Nucleus accumbens (tissue), 56 donors: ENCODE measurements at regions not wholly inside any gene's neighbourhood (a gene's known extent, or its start where the extent isn't known, plus 50 kb on each side); places are given as distances from the start of the nearest gene placed in this dataset.
"Not testable (repeated sequence)": the region's sequence is repeated elsewhere in the genome, so short reads cannot be mapped to it uniquely, and the experiment has no call there.

ENCODE experiments used
- DNase-seq, 56 donors: peaks; one replicate each; lab custom pipeline; 2025; lab: John Stamatoyannopoulos, UW

- no peak for DNase-seq
Measured at GRCh38 chrX:462853-463252, 76.1 kb upstream of the PPP2R3B start.

- no peak for DNase-seq
Measured at GRCh38 chrX:465418-466215, 78.9 kb upstream of the PPP2R3B start.

GRCh38 chrX:466836-467235, 80.1 kb upstream of the PPP2R3B start:
- DNase-seq: not testable (repeated sequence)

GRCh38 chrX:467686-468085, 81.0 kb upstream of the PPP2R3B start:
- DNase-seq: not testable (repeated sequence)

GRCh38 chrX:468979-469378, 82.3 kb upstream of the PPP2R3B start:
- no peak for DNase-seq

DNA sequence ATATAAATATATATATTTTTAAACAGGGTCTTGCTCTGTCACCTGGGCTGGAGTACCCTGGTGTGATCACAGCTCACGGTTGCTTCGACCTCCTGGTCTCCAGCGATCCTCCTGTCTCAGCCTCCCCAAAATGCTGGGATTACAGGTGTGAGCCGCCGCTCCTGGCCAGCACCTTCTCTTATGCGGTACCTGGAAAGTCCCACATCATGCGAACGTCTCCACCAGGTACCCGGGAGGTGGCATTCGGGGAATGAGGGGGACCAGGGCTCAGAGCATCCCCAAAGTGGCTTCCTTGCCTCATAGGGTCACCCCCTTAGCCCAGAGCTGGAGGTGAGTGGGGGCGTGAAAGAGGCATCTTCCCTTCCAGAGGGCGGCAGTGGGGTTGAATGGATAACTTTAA, 84.0 kb upstream of the PPP2R3B start:
- DNase-seq: no peak

GRCh38 chrX:471281-471680, 84.6 kb upstream of the PPP2R3B start:
- no peak for DNase-seq

DNA sequence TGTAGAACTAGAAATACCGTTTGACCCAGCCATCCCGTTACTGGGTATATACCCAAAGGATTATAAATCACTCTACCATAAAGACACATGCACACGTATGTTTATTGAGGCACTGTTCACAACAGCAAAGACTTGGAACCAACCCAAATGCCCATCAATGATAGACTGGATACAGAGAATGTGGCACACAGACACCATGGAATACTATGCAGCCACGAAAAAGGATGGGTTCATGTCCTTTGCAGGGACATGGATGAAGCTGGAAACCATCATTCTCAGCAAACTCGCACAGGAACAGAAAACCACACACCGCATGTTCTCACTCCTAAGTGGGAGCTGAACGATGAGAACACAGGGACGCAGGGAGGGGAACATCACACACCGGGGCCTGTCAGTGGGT, 85.6 kb upstream of the PPP2R3B start:
- DNase-seq: not testable (repeated sequence)

DNA sequence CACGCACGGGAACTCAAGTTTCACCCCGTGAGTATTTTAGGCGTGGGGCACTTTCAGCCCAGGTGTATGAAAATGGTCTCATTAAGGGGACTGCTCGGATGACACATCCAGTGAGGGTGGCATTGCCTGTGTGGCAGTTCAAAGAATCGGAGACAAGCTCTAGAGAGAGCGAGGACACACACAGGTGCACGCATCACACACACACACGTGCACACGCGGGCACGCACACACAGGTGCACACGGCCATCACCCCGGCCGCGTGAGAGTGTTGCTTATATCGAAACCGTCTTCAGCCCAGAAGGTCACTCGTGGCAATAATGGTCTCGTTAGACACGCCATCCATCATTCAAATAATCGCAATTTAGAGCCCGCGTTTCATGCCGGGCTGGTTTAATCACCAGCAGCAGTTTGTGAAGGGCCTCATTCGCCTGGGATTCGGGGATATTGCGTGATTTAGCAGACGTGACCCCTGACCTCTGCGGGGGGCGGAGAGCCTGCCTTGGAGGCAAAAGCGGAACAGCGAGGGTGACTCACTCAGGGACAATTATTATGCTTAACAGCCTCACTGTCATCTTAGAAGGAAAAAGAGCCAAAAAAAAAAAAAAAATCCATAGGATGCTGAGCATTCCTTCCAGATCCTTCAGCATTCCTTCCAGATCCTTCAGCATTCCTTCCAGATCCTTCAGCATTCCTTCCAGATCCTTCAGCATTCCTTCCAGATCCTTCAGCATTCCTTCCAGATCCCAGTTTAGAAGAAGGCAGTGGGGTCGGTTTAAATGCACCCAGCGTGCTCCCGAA, 89.4 kb upstream of the PPP2R3B start:
- DNase-seq: no peak

- no peak for DNase-seq
Measured at GRCh38 chrX:476724-477075, 90.0 kb upstream of the PPP2R3B start.

GRCh38 chrX:477441-478012, 90.8 kb upstream of the PPP2R3B start:
- DNase-seq: no peak

DNA sequence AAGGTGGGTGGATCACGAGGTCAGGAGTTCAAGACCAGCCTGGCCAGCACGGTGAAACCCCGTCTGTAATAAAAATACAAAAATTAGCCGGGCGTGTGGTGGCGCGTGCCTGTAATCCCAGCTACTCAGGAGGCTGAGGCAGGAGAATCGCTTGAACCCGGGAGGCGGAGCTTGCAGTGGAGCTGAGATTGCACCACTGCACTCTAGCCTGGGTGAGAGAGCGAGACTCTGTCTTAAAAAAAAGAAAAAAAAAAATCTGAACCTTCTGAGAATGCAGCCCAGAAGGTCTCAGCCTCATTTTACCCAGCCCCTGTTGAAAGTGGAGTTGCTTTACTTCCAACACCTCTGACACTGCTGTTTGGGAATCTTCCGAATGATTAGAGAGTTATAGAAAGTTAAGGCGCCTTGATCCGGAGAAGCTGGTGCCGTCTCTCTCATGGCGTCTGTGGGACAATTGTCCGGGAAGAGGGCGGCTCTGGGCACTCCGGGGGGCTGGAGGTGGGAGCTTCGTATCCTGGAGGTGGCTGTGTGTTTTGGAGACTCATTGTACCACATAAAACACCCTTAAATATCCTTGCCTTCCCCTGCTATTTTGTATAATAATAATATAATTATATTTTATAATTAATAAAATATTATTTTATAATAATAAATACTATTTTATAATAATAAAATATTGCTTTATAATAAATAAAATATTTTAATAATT, 92.7 kb upstream of the PPP2R3B start:
- no peak for DNase-seq

GRCh38 chrX:480861-481417, 94.2 kb upstream of the PPP2R3B start:
- no peak for DNase-seq

GRCh38 chrX:482192-482701, 95.5 kb upstream of the PPP2R3B start:
- DNase-seq: no peak

DNA sequence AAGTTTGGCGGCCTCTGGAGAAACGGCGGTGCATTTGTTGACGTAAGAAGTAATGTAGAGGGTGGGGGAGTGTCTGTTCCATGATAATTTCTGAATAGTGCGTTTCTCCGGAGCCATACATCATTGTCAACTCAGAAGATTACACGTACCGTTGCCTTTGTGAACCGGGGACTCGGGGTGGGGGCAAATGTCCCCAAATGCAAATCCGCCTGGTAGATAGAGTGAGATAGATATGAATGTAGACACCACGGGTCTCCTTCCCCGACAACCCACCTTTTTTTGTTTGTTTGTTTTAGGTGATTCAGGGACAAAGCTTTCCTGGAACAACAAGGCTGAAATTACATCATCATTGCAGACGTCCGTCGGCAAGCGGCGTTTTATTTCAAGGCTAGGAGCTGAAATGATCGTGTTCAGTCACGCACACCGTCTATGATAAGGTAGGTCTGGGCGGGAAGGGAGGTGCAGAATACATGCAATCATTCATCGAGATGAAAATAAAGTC, 96.0 kb upstream of the PPP2R3B start:
- DNase-seq: no peak

- DNase-seq: no peak
Measured at GRCh38 chrX:485368-485767, 98.7 kb upstream of the PPP2R3B start.

DNA sequence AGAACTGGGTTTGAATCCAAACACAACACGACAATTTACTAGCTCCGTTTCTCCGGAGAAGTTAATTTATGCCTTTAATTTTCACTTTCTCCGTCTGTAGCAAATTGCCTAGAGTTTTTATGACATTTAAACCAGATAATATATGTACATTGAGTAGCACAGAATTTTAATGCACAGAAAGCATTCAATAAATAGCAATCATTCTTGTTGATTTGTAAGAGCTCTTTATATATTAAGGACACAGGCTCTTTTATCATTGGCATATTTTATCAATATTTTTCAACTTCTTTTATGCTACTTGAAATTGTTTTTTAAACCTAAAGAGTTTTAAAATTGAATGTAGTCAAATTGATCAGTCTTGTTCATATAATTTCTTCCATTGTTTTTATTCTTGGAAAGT, 99.6 kb upstream of the PPP2R3B start:
- no peak for DNase-seq

- no peak for DNase-seq
Measured at GRCh38 chrX:487836-488235, 101.1 kb upstream of the PPP2R3B start.

GRCh38 chrX:489820-490219, 103.1 kb upstream of the PPP2R3B start:
- DNase-seq: no peak
